Nephron (organoid): ENCODE measurements at regions not wholly inside any gene's neighbourhood (a gene's known extent, or its start where the extent isn't known, plus 50 kb on each side); places are given as distances from the start of the nearest gene placed in this dataset.

ENCODE experiments used
- H3K27ac Mint-ChIP-seq, 3 experiments: 2 replicates each; pipeline ENCODE4 v1.8.0; 2020; ENCODE audit warnings: mixed read lengths in 3 of 3, mild to moderate bottlenecking in 2 of 3, moderate library complexity in 1 of 3
- H3K27me3 Mint-ChIP-seq: 2 replicates; pipeline ENCODE4 v1.8.0; 2021; ENCODE audit warnings: low read depth, mild to moderate bottlenecking, moderate library complexity, mixed read lengths
- H3K36me3 Mint-ChIP-seq: 2 replicates; pipeline ENCODE4 v1.8.0; 2020; ENCODE audit warnings: low read depth, mixed read lengths
- H3K4me1 Mint-ChIP-seq: 2 replicates; pipeline ENCODE4 v1.8.0; 2020; ENCODE audit warnings: mixed read lengths
- H3K4me3 Mint-ChIP-seq, 3 experiments: 2 replicates each; pipeline ENCODE4 v1.8.0; 2020; ENCODE audit warnings: mild to moderate bottlenecking in 3 of 3, mixed read lengths in 3 of 3, moderate library complexity in 2 of 3
- H3K9me3 Mint-ChIP-seq: 2 replicates; pipeline ENCODE4 v1.8.0; 2020; ENCODE audit warnings: mixed read lengths
- CTCF ChIP-seq, 3 experiments: fragments of 200-600 bp; sonication (generic); IDR thresholded peaks; one replicate each; pipeline ENCODE4 v1.5.0; 2021; ENCODE audit warnings: antibody characterized with exemption in 3 of 3; ENCODE audit not compliant: unreplicated experiment in 3 of 3

GRCh38 chr6:15780437-15780836 lies 117.6 kb upstream of the DTNBP1 start:
- no peak for TF ChIP-seq CTCF (IDR thresholded peaks at IDR 0.05; ENCODE audit: unreplicated experiment in 3 of 3)
- Mint-ChIP-seq H3K9me3 (no peaks in the 10 kb centered on the region), H3K36me3 (no peaks in the 10 kb centered on the region), H3K4me3 (no peak overlapping the region), H3K27me3 (no peaks in the 10 kb centered on the region), H3K4me1 (no peaks in the 10 kb centered on the region), H3K27ac (no peak overlapping the region)

GRCh38 chr6:15779726-15780125 lies 116.9 kb upstream of the DTNBP1 start:
- no peaks in the 10 kb centered on the region for H3K4me1 Mint-ChIP-seq
- H3K36me3 Mint-ChIP-seq: no peaks in the 10 kb centered on the region
- TF ChIP-seq CTCF (IDR thresholded peaks at IDR 0.05; ENCODE audit: unreplicated experiment in 3 of 3): no peak
- no peak overlapping the region for H3K27ac Mint-ChIP-seq
- H3K27me3 Mint-ChIP-seq: no peaks in the 10 kb centered on the region
- no peaks in the 10 kb centered on the region for H3K9me3 Mint-ChIP-seq
- no peak overlapping the region for H3K4me3 Mint-ChIP-seq

- H3K4me3 Mint-ChIP-seq: no peak overlapping the region
- no peak overlapping the region for H3K27ac Mint-ChIP-seq
Measured at GRCh38 chr6:15776458-15776980, 113.7 kb upstream of the DTNBP1 start.

GRCh38 chr6:15775741-15776140 lies 112.9 kb upstream of the DTNBP1 start:
- H3K4me1 Mint-ChIP-seq: no peaks in the 10 kb centered on the region
- no peaks in the 10 kb centered on the region for H3K9me3 Mint-ChIP-seq
- H3K27me3 Mint-ChIP-seq: peaks cover 6% of the 10 kb centered on the region
- H3K36me3 Mint-ChIP-seq: no peaks in the 10 kb centered on the region
- TF ChIP-seq CTCF (IDR thresholded peaks at IDR 0.05; ENCODE audit: unreplicated experiment in 3 of 3): no peak
- H3K4me3 Mint-ChIP-seq: no peak overlapping the region
- no peak overlapping the region for H3K27ac Mint-ChIP-seq

More at GRCh38 chr6:15776458-15776980, 113.7 kb upstream of the DTNBP1 start:
- TF ChIP-seq CTCF (IDR thresholded peaks at IDR 0.05; ENCODE audit: unreplicated experiment in 3 of 3): no peak
- H3K36me3 Mint-ChIP-seq: no peaks in the 10 kb centered on the region
- peaks cover 5% of the 10 kb centered on the region for H3K27me3 Mint-ChIP-seq
- no peaks in the 10 kb centered on the region for H3K4me1 Mint-ChIP-seq
- no peaks in the 10 kb centered on the region for H3K9me3 Mint-ChIP-seq

- Mint-ChIP-seq H3K4me3 (no peak overlapping the region), H3K4me1 (no peaks in the 10 kb centered on the region), H3K27ac (no peak overlapping the region), H3K27me3 (peaks cover 9% of the 10 kb centered on the region), H3K9me3 (no peaks in the 10 kb centered on the region), H3K36me3 (no peaks in the 10 kb centered on the region)
- TF ChIP-seq CTCF (IDR thresholded peaks at IDR 0.05; ENCODE audit: unreplicated experiment in 3 of 3): no peak
Measured at GRCh38 chr6:15775076-15775634, 112.3 kb upstream of the DTNBP1 start.

GRCh38 chr6:15773806-15774410 lies 111.1 kb upstream of the DTNBP1 start:
- peaks cover 4% of the 10 kb centered on the region for H3K4me1 Mint-ChIP-seq
- H3K9me3 Mint-ChIP-seq: no peaks in the 10 kb centered on the region
- no peaks in the 10 kb centered on the region for H3K36me3 Mint-ChIP-seq

More at GRCh38 chr6:15773806-15774410, 111.1 kb upstream of the DTNBP1 start:
- TF ChIP-seq CTCF (IDR thresholded peaks at IDR 0.05; ENCODE audit: unreplicated experiment in 3 of 3): no peak
- H3K4me3 Mint-ChIP-seq: no peak overlapping the region
- no peak overlapping the region for H3K27ac Mint-ChIP-seq
- peaks cover 9% of the 10 kb centered on the region for H3K27me3 Mint-ChIP-seq
